ENCODE measurements at regions not wholly inside any gene's neighbourhood (a gene's known extent, or its start where the extent isn't known, plus 50 kb on each side); places are given as distances from the start of the nearest gene placed in this dataset.

DNA sequence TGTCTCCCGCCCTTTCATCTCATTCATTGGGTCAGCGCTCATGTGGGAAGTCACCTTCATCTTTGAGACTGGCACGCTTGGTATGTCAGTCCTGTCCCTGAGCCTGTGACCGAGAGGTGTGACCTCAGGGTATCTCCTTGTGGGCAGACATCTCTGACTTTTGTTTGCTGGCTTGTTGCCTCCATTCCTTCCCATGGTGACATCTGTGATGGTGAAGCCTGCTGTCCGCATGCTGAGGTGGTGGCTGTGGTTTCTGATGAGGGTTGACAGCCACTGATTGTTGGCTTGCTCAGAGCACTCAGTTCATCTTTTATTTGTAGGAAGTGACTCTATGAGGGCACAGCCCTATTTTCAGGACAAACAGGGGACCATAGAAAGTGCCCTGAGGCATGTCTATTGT is 139.2 kb downstream of the SLC4A3 start:
- Histone ChIP-seq H3K9ac (ENCODE audit: insufficient read depth, low read depth, low read length) (no peak overlapping the region), H3K36me3 (replicated peaks in 1 of 2; ENCODE audit: control insufficient read depth in 1 of 2, insufficient read depth in 2 of 2, low read length in 2 of 2) (no peaks in the 10 kb centered on the region), H4K20me1 (ENCODE audit: insufficient read depth, low read length) (no peaks in the 10 kb centered on the region), H2AFZ (ENCODE audit: low read length) (no peak overlapping the region), H3K9me3 (ENCODE audit: low read length) (no peaks in the 10 kb centered on the region), H3K27ac (ENCODE audit: extremely low read length, insufficient read depth, low read length) (no peak overlapping the region), H3K4me1 (ENCODE audit: insufficient read depth, low read length) (no peaks in the 10 kb centered on the region), H3K4me3 (replicated peaks in 1 of 3; ENCODE audit: insufficient read depth in 1 of 3, low read depth in 2 of 3, low read length in 3 of 3) (no peak overlapping the region), H3K79me2 (ENCODE audit: insufficient read depth, low read length) (no peaks in the 10 kb centered on the region), H3K27me3 (ENCODE audit: control insufficient read depth in 1 of 2, insufficient read depth in 2 of 2, low read length in 2 of 2) (peaks cover 1 to 9% of the 10 kb centered on the region in 2 experiments; a peak in 3 of 5 replicates), H3K4me2 (ENCODE audit: low read depth, low read length) (no peak overlapping the region)
- DNase-seq (ENCODE audit: low spot score) (no peak), FAIRE-seq (no peak), ATAC-seq (no peak)
- POLR2A ChIA-PET: no interaction called here
- TF ChIP-seq ONECUT2 (CRISPR knock-in tag; IDR thresholded peaks at IDR 0.05) (no peak), SRSF1 (optimal IDR thresholded peaks at IDR 0.05; ENCODE audit: low read depth, low read length) (no peak), ZNF382 (CRISPR knock-in tag; IDR thresholded peaks at IDR 0.05; ENCODE audit: borderline replicate concordance) (no peak), ZMYM3 (CRISPR knock-in tag; IDR thresholded peaks at IDR 0.05) (no peak), NFE2 (CRISPR knock-in tag; IDR thresholded peaks at IDR 0.05) (no peak), NFIC (IDR thresholded peaks at IDR 0.05; ENCODE audit: low read length) (no peak), MZF1 (CRISPR knock-in tag; IDR thresholded peaks at IDR 0.05; ENCODE audit: borderline replicate concordance) (no peak), ZBTB20 (CRISPR knock-in tag; IDR thresholded peaks at IDR 0.05; ENCODE audit: borderline replicate concordance, low read depth) (no peak)
- TF ChIP-seq, protein P1, sequence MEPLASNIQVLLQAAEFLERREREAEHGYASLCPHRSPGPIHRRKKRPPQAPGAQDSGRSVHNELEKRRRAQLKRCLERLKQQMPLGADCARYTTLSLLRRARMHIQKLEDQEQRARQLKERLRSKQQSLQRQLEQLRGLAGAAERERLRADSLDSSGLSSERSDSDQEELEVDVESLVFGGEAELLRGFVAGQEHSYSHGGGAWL (CRISPR knock-in tag; IDR thresholded peaks at IDR 0.05): no peak
- in situ Hi-C loops (cut with HindIII; ENCODE audit: extremely low pct_ligation_motif_present, low pct_unique_long_range_greater_than_20kb) (no loop called here), intact Hi-C loops (cut with micrococcal nuclease; ENCODE audit: unreplicated experiment) (no loop called here)
- BruUV-seq (replicated peaks): no TSS peak
- 44% methylated on average over 5 of the region's 5 CpGs for WGBS (ENCODE audit: low lambda C conversion rate)
- CTCF ChIA-PET (ENCODE audit: low intra/inter-chr PET ratio, low total read pairs): no interaction called here
